Right lobe of liver (tissue), 6 donors: ENCODE measurements at regions not wholly inside any gene's neighbourhood (a gene's known extent, or its start where the extent isn't known, plus 50 kb on each side); places are given as distances from the start of the nearest gene placed in this dataset.
"Not testable (repeated sequence)": the region's sequence is repeated elsewhere in the genome, so short reads cannot be mapped to it uniquely, and the experiment has no call there.

Source experiments
- ATAC-seq, 4 donors: fragments of 200-7000 bp; cut with Tn5 transposase; one replicate each; pipeline ENCODE4 v1.9.1; 2020; ENCODE audit warnings: mild to moderate bottlenecking in 4 of 4, moderate library complexity in 4 of 4
- DNase-seq, 3 donors: peaks; one replicate each; pipeline ENCODE4 v3.0.0-alpha.2; 2020
- H3K27ac ChIP-seq, 3 donors: fragments of 200-600 bp; one replicate each; pipeline ENCODE4 v1.8.0; 2022
- H3K27me3 ChIP-seq, 2 donors: fragments of 200-600 bp; one replicate each; pipeline ENCODE4 v1.8.0; 2022
- H3K36me3 ChIP-seq, 4 donors: fragments of 200-600 bp; sonication (generic) in 1 of 4; one replicate each; pipeline versions ENCODE4 v1.5.1 to v1.8.0; 2017 to 2022; ENCODE audit warnings: control low read depth in 1 of 4
- H3K4me1 ChIP-seq, 4 donors: fragments of 200-600 bp; sonication (generic) in 1 of 4; one replicate each; pipeline versions ENCODE4 v1.5.1 to v1.8.0; 2017 to 2022; ENCODE audit warnings: control low read depth in 1 of 4
- H3K4me3 ChIP-seq, 3 donors: fragments of 200-600 bp; one replicate each; pipeline ENCODE4 v1.8.0; 2022
- H3K9me3 ChIP-seq, 4 donors: fragments of 200-600 bp; sonication (generic) in 1 of 4; one replicate each; pipeline versions ENCODE4 v1.5.1 to v1.8.0; 2017 to 2022; ENCODE audit warnings: control low read depth in 1 of 4
- POLR2A ChIP-seq: fragments of 450-650 bp; IDR thresholded peaks from one replicate; pipeline ENCODE4 v1.6.1; 2017; ENCODE audit warnings: antibody characterized with exemption, mild to moderate bottlenecking
- WGBS: methylation state at CpG from one replicate; pipeline ENCODE4 v1.1.6; 2018; ENCODE audit warnings: low coverage, low lambda C conversion rate; ENCODE audit not compliant: insufficient coverage; ENCODE audit errors: missing lambda C conversion rate; 5-methylcytosine and 5-hydroxymethylcytosine counted together
- intact Hi-C, 2 donors: fragments of 100-400 bp; cut with DNase I; formaldehyde crosslinking; loops; one replicate each; pipeline versions ENCODE4 v1.11.2 to v1.14.1; 2022
- TF ChIP-seq, protein P1 (sequence below), 4 donors: fragments of 200-600 bp in 3 of 4; fragments of 450-650 bp in 1 of 4; IDR thresholded peaks; one replicate each; pipeline versions ENCODE4 v1.5.1 to v1.8.0; 2016 to 2022; ENCODE audit warnings: antibody characterized with exemption in 4 of 4, mild to moderate bottlenecking in 2 of 4
- donor health status: DM: no; HTN: yes; CAD: no.
- donor health status: DM: no; HTN: no; CAD: no.
- donor health status: DM: no; HTN: no; CAD: no.
- donor health status: DM: no; HTN: yes; CAD: no.
- donor health status: DM: no; HTN: yes; CAD: no.

DNA sequence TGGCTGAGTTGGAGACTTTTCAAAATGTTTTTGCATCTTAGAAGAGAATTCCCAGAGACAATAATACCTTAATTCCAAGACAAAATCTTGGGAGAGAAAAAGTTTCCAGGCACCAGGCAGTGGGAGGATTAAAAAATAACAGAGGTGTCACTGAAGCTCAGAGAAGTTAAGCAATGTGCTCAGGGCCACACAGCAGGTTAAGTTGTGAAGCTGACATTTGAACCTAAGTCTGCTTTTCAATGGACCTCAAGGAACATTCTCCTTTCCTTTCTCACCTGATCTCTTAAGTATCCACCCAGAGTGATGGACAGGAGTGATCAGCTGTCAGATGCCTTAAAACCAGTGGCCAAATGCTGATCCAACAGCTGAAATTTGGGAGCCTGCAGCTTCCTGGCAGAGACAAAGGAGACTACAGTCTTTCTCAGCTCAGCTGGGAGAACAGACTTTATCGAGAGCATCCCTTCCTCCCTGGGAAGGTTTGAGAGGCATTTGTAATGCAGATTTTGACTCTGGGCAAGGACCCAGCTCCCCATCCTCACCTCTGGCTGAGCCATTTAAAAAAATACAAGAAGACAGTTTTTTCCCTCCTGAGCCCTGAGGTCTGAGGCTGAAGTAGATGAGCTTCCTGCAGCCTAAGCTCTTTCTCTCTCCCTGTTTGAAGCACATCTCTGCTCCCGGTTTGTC lies 174.9 kb upstream of the RPH3A start:
- ATAC-seq (no peak), DNase-seq (no peak)
- intact Hi-C loops, result no loop called here
- Histone ChIP-seq H3K9me3 (no peaks in the 10 kb centered on the region), H3K27me3 (no peaks in the 10 kb centered on the region), H3K27ac (no peak overlapping the region), H3K36me3 (no peaks in the 10 kb centered on the region), H3K4me1 (no peaks in the 10 kb centered on the region), H3K4me3 (no peak overlapping the region)
- 0% methylated on average over 2 of the region's 2 CpGs for WGBS
- no peak for TF ChIP-seq POLR2A
- TF ChIP-seq, protein P1, sequence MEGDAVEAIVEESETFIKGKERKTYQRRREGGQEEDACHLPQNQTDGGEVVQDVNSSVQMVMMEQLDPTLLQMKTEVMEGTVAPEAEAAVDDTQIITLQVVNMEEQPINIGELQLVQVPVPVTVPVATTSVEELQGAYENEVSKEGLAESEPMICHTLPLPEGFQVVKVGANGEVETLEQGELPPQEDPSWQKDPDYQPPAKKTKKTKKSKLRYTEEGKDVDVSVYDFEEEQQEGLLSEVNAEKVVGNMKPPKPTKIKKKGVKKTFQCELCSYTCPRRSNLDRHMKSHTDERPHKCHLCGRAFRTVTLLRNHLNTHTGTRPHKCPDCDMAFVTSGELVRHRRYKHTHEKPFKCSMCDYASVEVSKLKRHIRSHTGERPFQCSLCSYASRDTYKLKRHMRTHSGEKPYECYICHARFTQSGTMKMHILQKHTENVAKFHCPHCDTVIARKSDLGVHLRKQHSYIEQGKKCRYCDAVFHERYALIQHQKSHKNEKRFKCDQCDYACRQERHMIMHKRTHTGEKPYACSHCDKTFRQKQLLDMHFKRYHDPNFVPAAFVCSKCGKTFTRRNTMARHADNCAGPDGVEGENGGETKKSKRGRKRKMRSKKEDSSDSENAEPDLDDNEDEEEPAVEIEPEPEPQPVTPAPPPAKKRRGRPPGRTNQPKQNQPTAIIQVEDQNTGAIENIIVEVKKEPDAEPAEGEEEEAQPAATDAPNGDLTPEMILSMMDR (IDR thresholded peaks at IDR 0.05), result no peak

DNA sequence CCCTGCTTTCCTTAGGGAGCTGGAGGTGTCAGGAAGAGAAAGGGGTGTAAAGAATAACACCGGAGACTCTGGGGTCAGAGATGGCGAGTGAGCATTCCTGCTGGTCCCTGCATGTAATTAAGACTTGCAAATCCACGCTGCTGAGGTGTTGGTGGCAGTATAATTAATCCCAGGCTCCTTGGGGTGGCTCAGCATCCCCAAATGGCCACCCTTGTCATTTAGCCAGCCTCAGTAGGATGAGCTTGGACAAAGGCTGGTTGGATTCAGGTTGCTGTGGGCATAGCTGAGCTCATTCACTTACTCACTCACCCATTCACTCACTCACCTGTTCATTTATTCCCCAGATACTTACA lies 174.4 kb upstream of the RPH3A start:
- 0% methylated on average over 3 of the region's 3 CpGs for WGBS
- Histone ChIP-seq H3K4me3 (no peak overlapping the region), H3K9me3 (no peaks in the 10 kb centered on the region), H3K27me3 (no peaks in the 10 kb centered on the region), H3K4me1 (no peaks in the 10 kb centered on the region), H3K36me3 (no peaks in the 10 kb centered on the region), H3K27ac (no peak overlapping the region)
- TF ChIP-seq, protein P1 (IDR thresholded peaks at IDR 0.05), result no peak
- no peak for TF ChIP-seq POLR2A
- intact Hi-C loops, result no loop called here
- DNase-seq, result no peak
- no peak for ATAC-seq

DNA sequence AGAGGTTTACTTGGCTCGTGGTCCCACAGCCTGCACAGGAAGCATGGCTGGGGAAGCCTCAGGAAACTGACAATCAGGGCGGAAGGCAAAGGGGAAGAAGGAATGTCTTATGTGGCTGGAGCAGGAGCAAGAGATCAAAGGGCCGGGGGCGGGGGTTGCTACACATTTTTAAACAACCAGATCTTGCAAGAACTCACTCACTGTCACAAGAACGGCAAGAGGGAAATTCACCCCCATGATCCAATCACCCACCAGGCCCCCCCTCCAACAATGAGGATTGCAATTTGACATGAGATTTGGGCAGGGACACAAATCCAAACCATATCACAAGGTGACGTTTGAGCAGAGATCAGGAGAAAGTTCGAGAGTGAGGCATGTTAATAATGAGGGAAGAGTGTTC lies 163.7 kb upstream of the RPH3A start:
- no peak overlapping the region for H3K27ac ChIP-seq
- no peaks in the 10 kb centered on the region for H3K27me3 ChIP-seq
- intact Hi-C loops, result no loop called here
- no peak for TF ChIP-seq POLR2A
- TF ChIP-seq, protein P1 (IDR thresholded peaks at IDR 0.05), result no peak
- ATAC-seq, result no peak
- no peak for DNase-seq
- WGBS, result 33% methylated on average over 6 of the region's 7 CpGs
- H3K4me1 ChIP-seq, result no peaks in the 10 kb centered on the region
- H3K4me3 ChIP-seq, result no peak overlapping the region
- no peaks in the 10 kb centered on the region for H3K36me3 ChIP-seq
- H3K9me3 ChIP-seq, result no peaks in the 10 kb centered on the region

DNA sequence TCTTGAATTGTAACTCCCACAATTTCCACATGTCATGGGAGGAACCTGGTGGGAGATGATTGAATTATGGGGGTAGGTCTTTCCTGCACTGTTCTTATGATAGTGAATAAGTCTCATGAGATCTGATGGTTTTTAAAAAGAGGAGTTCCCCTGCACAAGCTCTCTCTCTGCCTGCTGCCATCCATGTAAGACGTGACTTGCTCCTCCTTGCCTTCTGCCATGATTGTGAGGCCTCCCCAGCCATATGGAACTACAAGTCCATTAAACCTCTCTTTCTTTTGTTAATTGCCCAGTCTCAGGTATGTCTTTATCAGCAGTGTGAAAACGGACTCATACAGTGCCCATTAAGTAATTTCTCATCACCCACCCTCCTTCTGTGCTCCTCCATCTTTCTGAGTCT lies 159.6 kb upstream of the RPH3A start:
- H3K36me3 ChIP-seq, H3K27me3 ChIP-seq, H3K9me3 ChIP-seq, DNase-seq, intact Hi-C loops, H3K4me3 ChIP-seq, H3K27ac ChIP-seq, ATAC-seq, H3K4me1 ChIP-seq: not testable (repeated sequence)
- WGBS, result 43% methylated on average over 2 of the region's 2 CpGs

DNA sequence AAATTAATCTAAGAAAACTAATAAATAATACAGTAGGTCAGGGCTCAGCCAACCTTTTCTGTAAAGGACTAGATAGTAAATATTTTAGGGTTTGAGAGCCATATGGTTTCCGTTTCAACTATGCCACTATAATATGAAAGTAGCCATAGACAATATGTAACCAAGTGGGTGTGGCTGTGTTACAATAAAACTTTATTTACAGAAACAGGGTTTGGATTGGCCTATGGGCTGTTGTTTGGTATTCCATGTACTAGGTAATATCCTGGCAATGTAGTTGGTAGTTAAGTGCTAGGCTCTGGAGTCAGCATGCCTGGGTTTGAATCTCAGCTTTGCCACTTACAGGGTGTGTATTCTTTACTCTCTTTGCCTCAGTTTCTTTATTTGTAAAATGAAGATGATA lies 156.5 kb upstream of the RPH3A start:
- intact Hi-C loops, result no loop called here
- no peak for TF ChIP-seq POLR2A
- TF ChIP-seq, protein P1 (IDR thresholded peaks at IDR 0.05), result no peak
- Histone ChIP-seq H3K4me3 (no peak overlapping the region), H3K27me3 (no peaks in the 10 kb centered on the region), H3K9me3 (no peaks in the 10 kb centered on the region), H3K27ac (no peak overlapping the region), H3K36me3 (no peaks in the 10 kb centered on the region), H3K4me1 (no peaks in the 10 kb centered on the region)
- no peak for ATAC-seq
- DNase-seq, result no peak
- 71% methylated on average over 1 of the region's 1 CpG for WGBS
